ENCODE measurements at regions not wholly inside any gene's neighbourhood (a gene's known extent, or its start where the extent isn't known, plus 50 kb on each side); places are given as distances from the start of the nearest gene placed in this dataset.
"Not testable (repeated sequence)": the region's sequence is repeated elsewhere in the genome, so short reads cannot be mapped to it uniquely, and the experiment has no call there.

DNA sequence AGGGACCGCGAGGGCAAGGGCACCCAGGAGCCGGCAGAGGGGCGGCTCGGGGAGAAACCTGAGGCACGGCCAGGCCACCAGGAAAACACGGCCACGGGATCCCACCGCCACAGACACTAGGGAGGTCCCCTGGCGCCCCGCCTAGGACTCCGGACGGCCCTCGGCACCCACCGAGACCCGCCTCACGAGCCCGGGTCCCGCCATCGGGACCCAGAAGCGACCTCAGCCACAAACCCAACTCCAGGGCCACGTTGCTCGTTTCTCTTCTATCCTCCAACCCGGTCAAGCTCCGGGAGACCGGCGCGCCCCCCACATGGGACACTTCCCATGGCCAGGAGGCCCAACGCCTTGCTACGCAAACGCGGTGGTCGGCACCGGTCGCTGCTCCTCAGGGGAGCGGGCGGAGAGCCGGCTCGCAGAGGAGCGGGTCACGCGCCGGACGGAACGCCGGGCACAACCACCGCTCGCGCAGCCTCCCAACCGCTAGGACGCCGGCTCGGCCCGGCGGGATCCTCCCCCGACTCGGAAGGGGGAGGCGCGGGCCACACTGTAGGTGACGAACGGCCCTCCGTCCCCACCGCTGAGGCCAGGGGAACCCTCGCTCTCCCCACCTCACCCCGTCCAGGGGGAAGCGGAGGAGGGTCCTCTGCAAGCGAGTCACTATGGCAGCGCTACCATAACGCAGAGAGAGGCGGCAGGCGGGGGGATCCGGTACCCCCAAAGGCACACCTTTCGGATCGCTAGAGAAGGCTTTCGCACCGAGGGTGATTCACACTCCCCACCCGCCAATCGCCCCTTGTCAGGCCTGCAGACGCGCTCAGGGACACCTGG lies 1514.1 kb upstream of the DEFB115 start:
- Histone ChIP-seq H3K27ac (ENCODE audit: low read depth in 1 of 3, low read length in 2 of 3) (no peak overlapping the region), H3K4me3 (ENCODE audit: low read depth in 1 of 3, low read length in 3 of 3) (no peak overlapping the region), H3K9me3 (ENCODE audit: control insufficient read depth in 2 of 2, insufficient read depth in 1 of 2, low read depth in 1 of 2, low read length in 1 of 2) (peaks cover 7 to 17% of the 10 kb centered on the region in 2 donors), H3K27me3 (ENCODE audit: control insufficient read depth in 3 of 3, insufficient read depth in 3 of 3, low read length in 3 of 3) (peaks cover 0 to 4% (median 0%) of the 10 kb centered on the region in 3 donors), H3K4me1 (ENCODE audit: control insufficient read depth in 3 of 3, insufficient read depth in 2 of 3, low read depth in 1 of 3, low read length in 2 of 3) (no peaks in the 10 kb centered on the region), H3K36me3 (ENCODE audit: control insufficient read depth in 3 of 3, insufficient read depth in 2 of 3, low read depth in 1 of 3, low read length in 3 of 3) (no peaks in the 10 kb centered on the region)
- DNase-seq (no peak), FAIRE-seq (no peak)
- 43 to 71% (median 57%) methylated on average over 69 to 80 of the region's 80 CpGs for WGBS, 3 donors

DNA sequence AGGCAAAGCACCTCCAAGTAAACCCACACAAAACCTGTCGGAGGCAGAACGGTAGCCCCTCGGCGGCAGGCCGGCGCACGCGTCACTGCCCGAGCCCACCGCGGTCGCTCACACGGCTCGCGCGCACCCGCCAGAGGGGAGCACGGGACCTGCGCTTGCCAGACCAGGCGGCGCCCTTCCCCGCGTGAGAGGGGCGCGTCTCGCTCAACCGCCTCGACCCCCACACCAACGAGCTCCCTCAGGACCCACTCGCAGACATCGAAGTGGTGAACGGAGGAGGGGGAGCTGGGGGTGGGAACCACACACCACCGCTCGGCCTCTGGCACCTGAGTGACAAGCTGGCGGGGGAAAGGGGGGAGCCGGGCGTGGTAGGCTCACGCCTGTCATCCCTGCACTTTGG lies 1513.4 kb upstream of the DEFB115 start:
- no peak for DNase-seq
- 41 to 62% (median 56%) methylated on average over 33 to 38 of the region's 38 CpGs for WGBS, 3 donors
- H3K27ac ChIP-seq (ENCODE audit: low read depth in 1 of 3, low read length in 2 of 3) = no peak overlapping the region
- no peak overlapping the region for H3K4me3 ChIP-seq (ENCODE audit: low read depth in 1 of 3, low read length in 3 of 3)
- H3K27me3 ChIP-seq (ENCODE audit: control insufficient read depth in 3 of 3, insufficient read depth in 3 of 3, low read length in 3 of 3) = peaks cover 0 to 4% (median 0%) of the 10 kb centered on the region in 3 donors
- FAIRE-seq = no peak
- H3K9me3 ChIP-seq (ENCODE audit: control insufficient read depth in 2 of 2, insufficient read depth in 1 of 2, low read depth in 1 of 2, low read length in 1 of 2) = peaks cover 7 to 17% of the 10 kb centered on the region in 2 donors
- no peaks in the 10 kb centered on the region for H3K4me1 ChIP-seq (ENCODE audit: control insufficient read depth in 3 of 3, insufficient read depth in 2 of 3, low read depth in 1 of 3, low read length in 2 of 3)
- H3K36me3 ChIP-seq (ENCODE audit: control insufficient read depth in 3 of 3, insufficient read depth in 2 of 3, low read depth in 1 of 3, low read length in 3 of 3) = no peaks in the 10 kb centered on the region

DNA sequence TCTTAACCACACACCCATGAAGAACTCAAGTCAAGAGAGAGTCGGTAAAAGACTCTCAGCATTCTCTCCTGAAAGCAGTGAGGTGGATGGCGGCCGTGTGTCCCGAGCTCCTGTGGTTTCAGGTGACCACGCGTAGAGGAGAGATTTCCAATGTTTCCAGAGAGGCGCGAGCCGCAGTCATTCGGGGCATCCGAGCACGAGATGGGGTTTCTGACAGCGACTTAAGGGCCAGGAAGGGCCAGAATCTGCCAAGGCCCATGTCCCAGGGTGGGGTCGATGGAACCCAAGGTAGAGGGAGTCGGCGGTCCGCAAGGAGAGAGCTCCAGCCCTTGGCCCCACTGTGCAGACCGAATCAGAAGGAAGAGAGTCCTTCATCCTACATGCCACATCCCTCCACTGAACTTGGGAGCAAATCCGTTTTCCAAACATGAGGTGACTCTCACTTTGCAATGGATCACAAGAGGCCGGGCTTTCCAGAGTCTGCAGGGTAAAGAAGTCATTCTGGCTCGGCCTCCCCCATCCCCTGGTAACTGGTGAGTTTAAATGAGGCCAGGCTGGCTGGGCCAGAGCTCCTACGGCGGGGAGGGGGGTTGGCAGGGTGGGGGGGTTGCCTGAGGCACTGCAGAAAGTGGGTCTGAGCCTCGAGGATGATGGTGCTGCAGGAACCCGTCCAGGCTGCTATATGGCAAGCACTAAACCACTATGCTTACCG lies 1511.8 kb upstream of the DEFB115 start:
- not testable (repeated sequence) for H3K36me3 ChIP-seq (ENCODE audit: control insufficient read depth in 3 of 3, insufficient read depth in 2 of 3, low read depth in 1 of 3, low read length in 3 of 3); H3K4me3 ChIP-seq (ENCODE audit: low read depth in 1 of 3, low read length in 3 of 3); H3K4me1 ChIP-seq (ENCODE audit: control insufficient read depth in 3 of 3, insufficient read depth in 2 of 3, low read depth in 1 of 3, low read length in 2 of 3); DNase-seq; FAIRE-seq; H3K27me3 ChIP-seq (ENCODE audit: control insufficient read depth in 3 of 3, insufficient read depth in 3 of 3, low read length in 3 of 3); H3K27ac ChIP-seq (ENCODE audit: low read depth in 1 of 3, low read length in 2 of 3)
- 79 to 83% (median 80%) methylated on average over 25 to 26 of the region's 26 CpGs for WGBS, 3 donors
- H3K9me3 ChIP-seq (ENCODE audit: control insufficient read depth in 2 of 2, insufficient read depth in 1 of 2, low read depth in 1 of 2, low read length in 1 of 2) = peaks cover 7 to 17% of the 10 kb centered on the region in 2 donors

DNA sequence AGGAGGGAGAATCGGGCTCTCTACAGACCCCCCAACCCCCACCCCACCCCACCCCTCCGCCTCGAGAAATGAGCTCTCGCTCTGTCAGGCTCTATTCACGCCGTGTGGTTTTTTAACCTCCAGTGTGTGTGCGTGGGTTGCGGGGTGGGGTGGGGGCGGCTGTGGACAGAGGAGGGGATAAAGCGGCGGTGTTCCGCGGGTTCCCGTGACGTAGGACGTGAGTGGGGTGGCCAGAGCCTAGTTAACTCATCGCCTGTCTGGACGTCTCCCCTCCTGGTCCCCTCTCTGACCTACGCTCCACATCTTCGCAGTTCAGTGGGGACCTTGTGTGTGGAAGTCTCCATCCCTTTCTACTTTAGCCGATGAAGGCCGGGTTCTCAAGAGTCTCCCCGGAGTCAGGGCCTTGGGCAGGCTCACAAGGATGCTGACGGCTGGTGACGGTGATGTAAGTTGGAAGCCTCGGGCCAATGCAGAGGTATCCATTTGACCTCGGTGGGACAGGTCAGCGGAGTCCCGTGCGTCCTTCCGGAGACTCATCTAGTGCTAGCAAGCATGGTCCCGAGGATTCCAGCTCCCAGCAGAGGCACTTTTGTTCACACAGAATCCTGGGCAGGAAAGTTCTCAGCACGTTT lies 1507.1 kb upstream of the DEFB115 start:
- WGBS, 3 donors = 93% methylated on average over 33 of the region's 33 CpGs
- no peak for FAIRE-seq

DNA sequence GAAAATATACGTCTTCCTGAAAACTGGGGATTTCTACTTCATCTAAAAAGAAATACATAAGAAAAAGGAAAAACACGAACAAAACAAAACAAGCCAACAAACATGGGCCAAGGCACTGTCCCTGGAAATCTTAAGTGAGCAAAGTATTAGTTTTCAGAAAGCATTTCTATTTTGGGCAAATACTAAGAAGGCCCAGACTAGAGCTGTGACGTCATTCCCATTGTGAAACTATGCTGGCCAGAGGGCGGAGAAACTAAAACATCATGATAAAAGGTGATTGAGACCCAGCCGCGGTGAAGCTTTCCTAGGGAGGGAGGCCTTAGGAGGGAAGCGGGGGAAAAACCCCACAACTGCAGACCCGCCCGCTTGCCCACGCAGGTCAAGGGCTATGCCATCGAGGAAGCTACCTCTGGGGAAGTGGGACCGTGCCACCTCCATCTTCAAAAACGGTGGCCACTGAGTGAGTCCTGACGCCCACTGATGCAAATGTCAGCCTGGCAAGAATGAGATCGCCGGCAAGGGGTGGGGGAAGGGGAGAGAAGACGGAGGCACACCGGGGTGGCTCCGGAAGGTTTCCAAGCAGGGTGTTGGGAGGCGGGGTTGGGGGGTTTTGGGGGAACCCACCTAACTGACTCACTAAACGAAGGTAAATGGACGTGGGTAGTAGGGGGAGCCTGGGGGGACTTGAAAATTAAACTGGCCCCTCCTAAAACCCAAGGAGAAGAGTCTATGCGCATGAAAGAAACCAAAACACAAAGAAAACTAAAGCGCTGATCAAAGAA lies 1504.6 kb upstream of the DEFB115 start:
- H3K36me3 ChIP-seq (ENCODE audit: control insufficient read depth in 3 of 3, insufficient read depth in 2 of 3, low read depth in 1 of 3, low read length in 3 of 3); FAIRE-seq; H3K27ac ChIP-seq (ENCODE audit: low read depth in 1 of 3, low read length in 2 of 3); H3K4me1 ChIP-seq (ENCODE audit: control insufficient read depth in 3 of 3, insufficient read depth in 2 of 3, low read depth in 1 of 3, low read length in 2 of 3); H3K9me3 ChIP-seq (ENCODE audit: control insufficient read depth in 2 of 2, insufficient read depth in 1 of 2, low read depth in 1 of 2, low read length in 1 of 2); H3K4me3 ChIP-seq (ENCODE audit: low read depth in 1 of 3, low read length in 3 of 3); DNase-seq; H3K27me3 ChIP-seq (ENCODE audit: control insufficient read depth in 3 of 3, insufficient read depth in 3 of 3, low read length in 3 of 3): not testable (repeated sequence)
- 28 to 52% (median 36%) methylated on average over 23 to 24 of the region's 24 CpGs for WGBS, 3 donors

More for the DNA sequence above, 1507.1 kb upstream of the DEFB115 start:
- no peaks in the 10 kb centered on the region for H3K4me1 ChIP-seq (ENCODE audit: control insufficient read depth in 3 of 3, insufficient read depth in 2 of 3, low read depth in 1 of 3, low read length in 2 of 3)
- H3K36me3 ChIP-seq (ENCODE audit: control insufficient read depth in 3 of 3, insufficient read depth in 2 of 3, low read depth in 1 of 3, low read length in 3 of 3) = no peaks in the 10 kb centered on the region
- no peaks in the 10 kb centered on the region for H3K27me3 ChIP-seq (ENCODE audit: control insufficient read depth in 3 of 3, insufficient read depth in 3 of 3, low read length in 3 of 3)
- H3K4me3 ChIP-seq (ENCODE audit: low read depth in 1 of 3, low read length in 3 of 3) = no peak overlapping the region
- H3K9me3 ChIP-seq (ENCODE audit: control insufficient read depth in 2 of 2, insufficient read depth in 1 of 2, low read depth in 1 of 2, low read length in 1 of 2) = peaks cover 3 to 4% of the 10 kb centered on the region in 2 donors
- DNase-seq = no peak
- no peak overlapping the region for H3K27ac ChIP-seq (ENCODE audit: low read depth in 1 of 3, low read length in 2 of 3)

DNA sequence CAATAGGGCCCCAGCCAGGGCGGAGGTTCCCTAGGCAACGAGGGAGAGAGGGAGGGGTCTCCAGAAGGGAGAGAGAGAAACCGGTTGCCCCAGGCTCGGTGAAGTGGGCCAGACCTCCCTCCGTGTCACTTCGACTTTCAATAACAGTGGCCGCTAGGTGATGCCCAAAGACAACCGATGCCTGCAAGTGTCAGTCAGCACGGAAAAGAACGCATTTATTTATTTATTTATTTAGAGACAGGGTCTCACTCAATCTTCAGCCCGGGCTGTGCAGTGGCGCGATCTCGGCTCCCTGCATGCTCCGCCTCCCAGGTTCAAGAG lies 1504.1 kb upstream of the DEFB115 start:
- not testable (repeated sequence) for H3K27me3 ChIP-seq (ENCODE audit: control insufficient read depth in 3 of 3, insufficient read depth in 3 of 3, low read length in 3 of 3); H3K27ac ChIP-seq (ENCODE audit: low read depth in 1 of 3, low read length in 2 of 3); H3K4me1 ChIP-seq (ENCODE audit: control insufficient read depth in 3 of 3, insufficient read depth in 2 of 3, low read depth in 1 of 3, low read length in 2 of 3); FAIRE-seq; H3K36me3 ChIP-seq (ENCODE audit: control insufficient read depth in 3 of 3, insufficient read depth in 2 of 3, low read depth in 1 of 3, low read length in 3 of 3); H3K4me3 ChIP-seq (ENCODE audit: low read depth in 1 of 3, low read length in 3 of 3); H3K9me3 ChIP-seq (ENCODE audit: control insufficient read depth in 2 of 2, insufficient read depth in 1 of 2, low read depth in 1 of 2, low read length in 1 of 2)
- WGBS, 3 donors = 26 to 48% (median 41%) methylated on average over 11 to 15 of the region's 15 CpGs
- peak in 1 of 2 donors; percentile 5 for DNase-seq

DNA sequence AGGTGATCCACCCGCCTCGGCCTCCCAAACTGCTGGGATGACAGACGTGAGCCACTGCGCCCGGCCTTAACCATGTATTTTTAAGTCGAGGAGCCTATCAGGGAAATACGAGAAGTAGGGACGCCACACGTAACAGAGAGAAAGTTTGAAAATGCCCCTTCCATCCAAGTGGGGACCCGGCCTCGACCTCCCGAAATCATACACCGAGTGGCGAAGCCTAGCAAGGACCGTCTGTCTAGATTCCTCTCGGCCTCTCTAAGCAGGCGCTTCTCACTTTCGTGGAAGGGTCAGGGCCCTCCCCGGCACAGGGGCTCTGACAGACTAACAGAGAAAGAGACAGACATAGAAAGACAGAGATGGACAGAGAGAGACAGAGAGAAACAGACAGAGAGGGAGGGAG lies 1503.6 kb upstream of the DEFB115 start:
- not testable (repeated sequence) for H3K4me3 ChIP-seq (ENCODE audit: low read depth in 1 of 3, low read length in 3 of 3); H3K36me3 ChIP-seq (ENCODE audit: control insufficient read depth in 3 of 3, insufficient read depth in 2 of 3, low read depth in 1 of 3, low read length in 3 of 3); H3K27ac ChIP-seq (ENCODE audit: low read depth in 1 of 3, low read length in 2 of 3); FAIRE-seq; H3K4me1 ChIP-seq (ENCODE audit: control insufficient read depth in 3 of 3, insufficient read depth in 2 of 3, low read depth in 1 of 3, low read length in 2 of 3); DNase-seq; H3K27me3 ChIP-seq (ENCODE audit: control insufficient read depth in 3 of 3, insufficient read depth in 3 of 3, low read length in 3 of 3); H3K9me3 ChIP-seq (ENCODE audit: control insufficient read depth in 2 of 2, insufficient read depth in 1 of 2, low read depth in 1 of 2, low read length in 1 of 2)
- 71 to 87% (median 76%) methylated on average over 19 of the region's 19 CpGs for WGBS, 3 donors

DNA sequence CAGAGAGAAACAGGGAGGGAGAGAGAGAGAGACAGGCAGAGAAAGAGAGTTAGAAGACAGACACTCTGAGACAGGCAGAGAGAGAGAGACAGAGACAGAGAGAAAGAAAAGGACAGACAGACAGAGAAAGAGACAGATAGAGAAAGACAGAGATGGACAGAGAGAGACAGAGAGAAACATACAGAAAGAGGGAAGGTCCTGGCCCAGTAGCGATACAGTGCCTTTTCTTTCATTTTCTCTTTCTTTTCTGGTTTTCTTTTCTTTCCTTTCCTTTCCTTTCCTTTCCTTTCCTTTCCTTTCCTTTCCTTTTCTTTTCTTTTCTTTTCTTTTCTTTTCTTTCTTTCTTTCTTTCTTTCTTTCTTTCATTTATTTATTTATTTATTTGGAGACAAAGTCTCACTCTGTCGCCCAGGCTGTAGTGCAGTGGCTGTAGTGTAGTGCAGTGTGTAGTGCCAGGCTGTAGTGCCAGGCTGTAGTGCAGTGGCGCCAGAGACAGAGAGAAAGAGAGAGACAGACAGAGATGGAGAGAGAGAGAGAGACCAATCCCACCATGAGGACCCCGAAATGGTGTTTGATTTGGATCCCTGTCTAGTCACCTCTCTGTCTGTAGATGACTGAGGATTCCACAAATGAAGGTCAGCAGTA lies 1501.5 kb upstream of the DEFB115 start:
- 59 to 80% (median 73%) methylated on average over 4 of the region's 4 CpGs for WGBS, 3 donors
- DNase-seq; H3K4me3 ChIP-seq (ENCODE audit: low read depth in 1 of 3, low read length in 3 of 3); H3K4me1 ChIP-seq (ENCODE audit: control insufficient read depth in 3 of 3, insufficient read depth in 2 of 3, low read depth in 1 of 3, low read length in 2 of 3); H3K27me3 ChIP-seq (ENCODE audit: control insufficient read depth in 3 of 3, insufficient read depth in 3 of 3, low read length in 3 of 3); FAIRE-seq; H3K36me3 ChIP-seq (ENCODE audit: control insufficient read depth in 3 of 3, insufficient read depth in 2 of 3, low read depth in 1 of 3, low read length in 3 of 3); H3K27ac ChIP-seq (ENCODE audit: low read depth in 1 of 3, low read length in 2 of 3); H3K9me3 ChIP-seq (ENCODE audit: control insufficient read depth in 2 of 2, insufficient read depth in 1 of 2, low read depth in 1 of 2, low read length in 1 of 2): not testable (repeated sequence)
